ENCODE measurements at regions not wholly inside any gene's neighbourhood (a gene's known extent, or its start where the extent isn't known, plus 50 kb on each side); places are given as distances from the start of the nearest gene placed in this dataset.

DNA sequence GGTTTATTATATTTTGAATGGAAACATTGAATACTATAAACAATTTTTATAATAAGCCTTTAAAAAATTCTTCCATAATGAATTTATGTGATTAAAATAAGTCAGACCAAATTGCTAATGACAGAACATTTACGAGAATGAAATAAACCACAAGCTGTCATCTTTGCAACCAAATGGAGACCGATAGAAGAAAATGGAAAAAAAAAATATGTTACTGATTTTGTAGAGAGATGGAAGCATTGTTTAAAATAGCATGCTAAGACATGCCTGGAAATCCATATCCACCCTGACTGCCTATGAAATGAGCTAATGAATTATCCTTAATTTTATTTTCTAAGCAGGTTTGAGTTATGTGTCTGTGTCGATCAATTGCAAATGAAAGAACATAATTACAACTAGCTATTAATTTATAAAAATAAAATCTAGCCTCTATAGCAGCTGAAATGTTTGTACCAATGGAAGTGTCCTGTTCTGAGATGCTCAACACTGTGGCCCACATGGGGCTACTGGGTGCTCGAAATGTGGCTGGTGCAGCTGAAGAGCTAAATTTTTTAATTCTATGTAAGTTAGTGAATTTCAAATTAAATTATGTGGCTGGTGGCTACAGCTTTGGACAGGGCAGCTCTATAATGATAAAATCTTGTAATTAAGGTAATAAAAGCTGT lies 832.8 kb downstream of the RNF144A start:
- no peak overlapping the region for H3K4me3 Mint-ChIP-seq (ENCODE audit: unreplicated experiment)
- peaks cover 9% of the 10 kb centered on the region for H3K4me1 Mint-ChIP-seq (ENCODE audit: low read depth, unreplicated experiment)
- no peaks in the 10 kb centered on the region for H3K36me3 Mint-ChIP-seq (ENCODE audit: unreplicated experiment)
- no peaks in the 10 kb centered on the region for H3K9me3 Mint-ChIP-seq (ENCODE audit: unreplicated experiment)
- no peak for DNase-seq
- no peak overlapping the region for H3K27ac Mint-ChIP-seq (ENCODE audit: unreplicated experiment)
- peaks cover 2% of the 10 kb centered on the region for H3K27me3 Mint-ChIP-seq (ENCODE audit: unreplicated experiment)
- TF ChIP-seq, protein P1, sequence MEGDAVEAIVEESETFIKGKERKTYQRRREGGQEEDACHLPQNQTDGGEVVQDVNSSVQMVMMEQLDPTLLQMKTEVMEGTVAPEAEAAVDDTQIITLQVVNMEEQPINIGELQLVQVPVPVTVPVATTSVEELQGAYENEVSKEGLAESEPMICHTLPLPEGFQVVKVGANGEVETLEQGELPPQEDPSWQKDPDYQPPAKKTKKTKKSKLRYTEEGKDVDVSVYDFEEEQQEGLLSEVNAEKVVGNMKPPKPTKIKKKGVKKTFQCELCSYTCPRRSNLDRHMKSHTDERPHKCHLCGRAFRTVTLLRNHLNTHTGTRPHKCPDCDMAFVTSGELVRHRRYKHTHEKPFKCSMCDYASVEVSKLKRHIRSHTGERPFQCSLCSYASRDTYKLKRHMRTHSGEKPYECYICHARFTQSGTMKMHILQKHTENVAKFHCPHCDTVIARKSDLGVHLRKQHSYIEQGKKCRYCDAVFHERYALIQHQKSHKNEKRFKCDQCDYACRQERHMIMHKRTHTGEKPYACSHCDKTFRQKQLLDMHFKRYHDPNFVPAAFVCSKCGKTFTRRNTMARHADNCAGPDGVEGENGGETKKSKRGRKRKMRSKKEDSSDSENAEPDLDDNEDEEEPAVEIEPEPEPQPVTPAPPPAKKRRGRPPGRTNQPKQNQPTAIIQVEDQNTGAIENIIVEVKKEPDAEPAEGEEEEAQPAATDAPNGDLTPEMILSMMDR (IDR thresholded peaks at IDR 0.05; ENCODE audit: partially characterized antibody, unreplicated experiment): no peak

DNA sequence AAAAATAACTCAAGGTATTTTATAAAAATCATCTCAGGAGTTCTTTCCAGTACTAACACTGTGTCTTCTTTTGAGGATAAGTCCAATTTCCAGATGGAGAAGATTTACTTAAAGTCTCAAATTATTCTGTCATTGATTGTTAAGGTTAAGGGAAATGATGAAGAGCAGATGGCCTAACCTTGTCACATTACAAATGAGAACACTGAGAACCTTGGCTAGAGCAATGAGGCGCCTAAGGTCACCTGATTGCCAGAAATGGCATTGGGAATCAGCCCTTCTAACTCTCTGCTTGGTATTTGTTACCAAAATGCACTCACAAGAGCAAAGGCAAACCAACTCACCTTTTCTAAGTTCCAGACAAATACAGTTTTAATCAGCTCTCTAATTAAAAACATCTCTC lies 835.1 kb downstream of the RNF144A start:
- H3K36me3 Mint-ChIP-seq (ENCODE audit: unreplicated experiment): no peaks in the 10 kb centered on the region

DNA sequence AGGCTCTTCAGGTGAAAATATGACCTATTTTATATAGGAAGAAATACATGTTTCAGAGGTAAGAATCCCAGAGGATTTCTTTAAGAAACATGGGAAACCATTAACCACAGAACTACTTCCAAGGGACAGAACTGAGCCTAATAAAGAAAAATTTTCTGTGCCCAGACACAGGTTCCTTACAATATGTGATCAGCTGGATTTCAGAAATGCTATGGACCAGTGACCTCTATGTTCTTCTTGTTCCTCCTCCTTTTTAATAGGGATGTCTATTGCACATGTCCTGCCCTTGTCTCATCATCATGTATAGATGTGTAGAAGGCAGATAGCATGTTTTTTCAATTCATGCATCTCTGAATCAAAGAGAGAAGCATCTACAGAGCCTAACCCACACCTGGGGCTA lies 836.6 kb downstream of the RNF144A start:
- no peaks in the 10 kb centered on the region for H3K36me3 Mint-ChIP-seq (ENCODE audit: unreplicated experiment)
- DNase-seq: no peak
- no peak overlapping the region for H3K4me3 Mint-ChIP-seq (ENCODE audit: unreplicated experiment)
- no peaks in the 10 kb centered on the region for H3K9me3 Mint-ChIP-seq (ENCODE audit: unreplicated experiment)
- H3K27me3 Mint-ChIP-seq (ENCODE audit: unreplicated experiment): no peaks in the 10 kb centered on the region
- TF ChIP-seq, protein P1 (IDR thresholded peaks at IDR 0.05; ENCODE audit: partially characterized antibody, unreplicated experiment): no peak
- H3K27ac Mint-ChIP-seq (ENCODE audit: unreplicated experiment): no peak overlapping the region
- no peaks in the 10 kb centered on the region for H3K4me1 Mint-ChIP-seq (ENCODE audit: low read depth, unreplicated experiment)

More for the DNA sequence above, 835.1 kb downstream of the RNF144A start:
- no peak overlapping the region for H3K27ac Mint-ChIP-seq (ENCODE audit: unreplicated experiment)
- H3K4me1 Mint-ChIP-seq (ENCODE audit: low read depth, unreplicated experiment): no peaks in the 10 kb centered on the region
- H3K9me3 Mint-ChIP-seq (ENCODE audit: unreplicated experiment): no peaks in the 10 kb centered on the region
- no peak overlapping the region for H3K4me3 Mint-ChIP-seq (ENCODE audit: unreplicated experiment)
- H3K27me3 Mint-ChIP-seq (ENCODE audit: unreplicated experiment): peaks cover 2% of the 10 kb centered on the region
- TF ChIP-seq, protein P1 (IDR thresholded peaks at IDR 0.05; ENCODE audit: partially characterized antibody, unreplicated experiment): no peak
- no peak for DNase-seq

DNA sequence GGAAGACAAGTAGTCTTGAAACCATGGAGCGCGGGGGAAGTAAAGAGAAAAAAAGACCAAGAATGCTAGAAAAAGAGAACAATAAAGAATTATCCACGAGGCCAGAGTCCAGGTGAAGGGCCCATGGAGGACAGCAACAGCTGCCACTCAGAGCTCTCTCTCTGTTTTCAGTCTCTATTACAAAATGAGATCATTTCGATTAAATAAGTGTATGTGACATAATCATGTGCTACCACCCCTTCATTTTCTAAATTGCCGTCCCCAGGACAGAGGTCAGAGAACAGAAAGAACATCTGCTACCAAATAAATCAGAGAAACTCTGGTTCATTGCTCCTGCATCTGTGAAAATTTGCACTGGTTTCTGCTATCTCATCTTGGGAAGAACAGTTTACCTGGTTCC lies 838.7 kb downstream of the RNF144A start:
- DNase-seq: no peak
- no peaks in the 10 kb centered on the region for H3K27me3 Mint-ChIP-seq (ENCODE audit: unreplicated experiment)
- H3K27ac Mint-ChIP-seq (ENCODE audit: unreplicated experiment): no peak overlapping the region
- no peaks in the 10 kb centered on the region for H3K9me3 Mint-ChIP-seq (ENCODE audit: unreplicated experiment)
- no peaks in the 10 kb centered on the region for H3K36me3 Mint-ChIP-seq (ENCODE audit: unreplicated experiment)
- H3K4me1 Mint-ChIP-seq (ENCODE audit: low read depth, unreplicated experiment): no peaks in the 10 kb centered on the region
- TF ChIP-seq, protein P1 (IDR thresholded peaks at IDR 0.05; ENCODE audit: partially characterized antibody, unreplicated experiment): no peak
- H3K4me3 Mint-ChIP-seq (ENCODE audit: unreplicated experiment): no peak overlapping the region

DNA sequence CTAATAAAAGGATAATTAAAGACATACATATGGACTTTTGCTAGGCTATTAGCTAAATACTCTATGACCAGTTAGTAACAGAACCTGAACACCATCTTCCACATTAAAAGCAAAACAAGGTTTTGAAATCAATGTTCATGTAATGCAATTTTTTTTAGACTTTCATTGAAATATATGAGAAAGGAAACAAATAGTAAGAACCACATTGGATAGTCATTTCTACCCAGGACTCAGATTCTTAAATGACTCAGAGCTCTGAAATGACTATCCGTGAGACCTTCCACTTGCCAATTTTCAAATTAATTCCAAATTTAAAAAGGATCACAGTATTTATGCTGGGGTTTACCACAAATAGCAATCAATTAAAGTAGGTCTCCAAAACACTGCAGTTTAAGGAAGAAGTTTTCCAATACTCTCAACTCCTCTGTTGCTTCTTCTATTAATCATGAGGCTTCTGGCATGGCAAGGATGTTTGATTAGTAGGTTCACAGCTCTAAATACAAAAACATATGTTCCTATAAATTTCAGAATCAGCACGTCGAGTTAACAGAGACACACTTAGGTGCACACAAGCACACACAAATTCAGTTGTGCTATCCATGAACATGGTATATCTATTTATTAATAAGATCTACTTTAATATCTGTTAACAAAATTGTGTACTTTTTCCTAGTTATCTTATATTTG lies 841.0 kb downstream of the RNF144A start:
- TF ChIP-seq, protein P1 (IDR thresholded peaks at IDR 0.05; ENCODE audit: partially characterized antibody, unreplicated experiment): no peak
- peaks cover 2% of the 10 kb centered on the region for H3K27me3 Mint-ChIP-seq (ENCODE audit: unreplicated experiment)
- H3K27ac Mint-ChIP-seq (ENCODE audit: unreplicated experiment): no peak overlapping the region
- H3K4me1 Mint-ChIP-seq (ENCODE audit: low read depth, unreplicated experiment): no peaks in the 10 kb centered on the region
- peaks cover 2% of the 10 kb centered on the region for H3K9me3 Mint-ChIP-seq (ENCODE audit: unreplicated experiment)
- H3K4me3 Mint-ChIP-seq (ENCODE audit: unreplicated experiment): no peak overlapping the region
- DNase-seq: no peak
- peaks cover 8% of the 10 kb centered on the region for H3K36me3 Mint-ChIP-seq (ENCODE audit: unreplicated experiment)
